ENCODE measurements at regions not wholly inside any gene's neighbourhood (a gene's known extent, or its start where the extent isn't known, plus 50 kb on each side); places are given as distances from the start of the nearest gene placed in this dataset.
"Not testable (repeated sequence)": the region's sequence is repeated elsewhere in the genome, so short reads cannot be mapped to it uniquely, and the experiment has no call there.

- Histone ChIP-seq H3K36me3 (ENCODE audit: control insufficient read depth, insufficient read depth, low read length) (no peaks in the 10 kb centered on the region), H3K4me3 (ENCODE audit: low read depth, low read length) (no peak overlapping the region), H3K27me3 (ENCODE audit: control insufficient read depth, insufficient read depth, low read length) (no peaks in the 10 kb centered on the region)
- DNase-seq (ENCODE audit: low read depth) = no peak
- no peak for TF ChIP-seq CTCF (IDR thresholded peaks at IDR 0.05; ENCODE audit: insufficient read depth, low read length, poor library complexity, severe bottlenecking)
Observed at GRCh38 chr5:143921525-143922311, 109.8 kb downstream of the HMHB1 start.

GRCh38 chr5:143922718-143923117 lies 110.8 kb downstream of the HMHB1 start:
- DNase-seq (ENCODE audit: low read depth) = peak; percentile 16
- no peak for TF ChIP-seq CTCF (IDR thresholded peaks at IDR 0.05; ENCODE audit: insufficient read depth, low read length, poor library complexity, severe bottlenecking)
- H3K36me3 ChIP-seq (ENCODE audit: control insufficient read depth, insufficient read depth, low read length) = no peaks in the 10 kb centered on the region
- no peak overlapping the region for H3K4me3 ChIP-seq (ENCODE audit: low read depth, low read length)
- no peaks in the 10 kb centered on the region for H3K27me3 ChIP-seq (ENCODE audit: control insufficient read depth, insufficient read depth, low read length)

- H3K36me3 ChIP-seq (ENCODE audit: control insufficient read depth, insufficient read depth, low read length) = no peaks in the 10 kb centered on the region
- no peak overlapping the region for H3K4me3 ChIP-seq (ENCODE audit: low read depth, low read length)
- TF ChIP-seq CTCF (IDR thresholded peaks at IDR 0.05; ENCODE audit: insufficient read depth, low read length, poor library complexity, severe bottlenecking) = no peak
- H3K27me3 ChIP-seq (ENCODE audit: control insufficient read depth, insufficient read depth, low read length) = no peaks in the 10 kb centered on the region
- DNase-seq (ENCODE audit: low read depth) = peak; percentile 16
Observed at GRCh38 chr5:143923634-143924266, 111.8 kb downstream of the HMHB1 start.

GRCh38 chr5:143924311-143924978 lies 112.5 kb downstream of the HMHB1 start:
- TF ChIP-seq CTCF (IDR thresholded peaks at IDR 0.05; ENCODE audit: insufficient read depth, low read length, poor library complexity, severe bottlenecking) = no peak
- no peaks in the 10 kb centered on the region for H3K36me3 ChIP-seq (ENCODE audit: control insufficient read depth, insufficient read depth, low read length)
- no peaks in the 10 kb centered on the region for H3K27me3 ChIP-seq (ENCODE audit: control insufficient read depth, insufficient read depth, low read length)
- no peak overlapping the region for H3K4me3 ChIP-seq (ENCODE audit: low read depth, low read length)
- no peak for DNase-seq (ENCODE audit: low read depth)

- H3K27me3 ChIP-seq (ENCODE audit: control insufficient read depth, insufficient read depth, low read length) = not testable (repeated sequence)
Observed at GRCh38 chr5:143924979-143925325, 113.0 kb downstream of the HMHB1 start.

DNA sequence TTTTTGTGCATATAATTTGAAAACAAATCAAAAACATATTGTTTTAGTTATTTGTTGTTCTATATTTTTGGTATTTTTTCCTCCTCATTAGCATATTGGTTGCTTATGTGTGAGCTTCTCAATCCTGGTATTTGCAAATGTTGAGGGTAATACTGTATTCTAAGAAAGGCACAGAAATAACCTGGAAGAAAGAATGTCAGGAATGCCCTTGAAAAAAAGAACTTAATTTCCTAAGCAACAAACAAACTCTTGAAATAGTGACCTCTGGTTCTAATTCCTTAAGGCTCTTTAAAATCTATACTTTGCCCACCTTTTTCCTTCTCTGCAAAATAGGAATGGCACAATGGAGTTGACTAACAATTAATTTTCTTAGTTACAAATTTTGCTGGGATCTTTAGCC lies 117.5 kb downstream of the HMHB1 start:
- DNase-seq (ENCODE audit: low read depth) = no peak
- Histone ChIP-seq H3K4me3 (ENCODE audit: low read depth, low read length) (no peak overlapping the region), H3K27me3 (ENCODE audit: control insufficient read depth, insufficient read depth, low read length) (no peaks in the 10 kb centered on the region), H3K36me3 (ENCODE audit: control insufficient read depth, insufficient read depth, low read length) (no peaks in the 10 kb centered on the region)
- no peak for TF ChIP-seq CTCF (IDR thresholded peaks at IDR 0.05; ENCODE audit: insufficient read depth, low read length, poor library complexity, severe bottlenecking)

More at GRCh38 chr5:143924979-143925325, 113.0 kb downstream of the HMHB1 start:
- not testable (repeated sequence) for H3K36me3 ChIP-seq (ENCODE audit: control insufficient read depth, insufficient read depth, low read length); H3K4me3 ChIP-seq (ENCODE audit: low read depth, low read length); DNase-seq (ENCODE audit: low read depth)

Data from kidney epithelial cell (primary cell).